ENCODE measurements at regions not wholly inside any gene's neighbourhood (a gene's known extent, or its start where the extent isn't known, plus 50 kb on each side); places are given as distances from the start of the nearest gene placed in this dataset.
A peak's percentile ranks its signal among the peaks of the same experiment; 100 is the strongest.
"Not testable (repeated sequence)": the region's sequence is repeated elsewhere in the genome, so short reads cannot be mapped to it uniquely, and the experiment has no call there.

DNA sequence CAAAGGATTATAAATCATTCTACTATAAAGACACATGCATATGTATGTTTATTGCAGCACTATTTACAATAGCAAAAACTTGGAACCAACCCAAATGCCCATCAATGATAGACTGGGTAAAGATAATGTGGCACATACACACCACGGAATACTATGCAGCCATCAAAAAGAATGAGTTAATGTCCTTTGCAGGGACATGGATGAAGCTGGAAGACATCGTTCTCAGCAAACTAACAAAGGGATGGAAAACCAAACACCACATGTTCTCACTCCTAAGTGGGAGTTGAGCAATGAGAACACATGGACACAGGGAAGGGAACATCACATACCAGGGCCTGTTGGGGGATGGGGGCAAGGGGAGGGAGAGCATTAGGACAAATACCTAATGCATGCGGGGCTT lies 133.2 kb downstream of the ATXN3L start:
- not testable (repeated sequence) for DNase-seq

DNA sequence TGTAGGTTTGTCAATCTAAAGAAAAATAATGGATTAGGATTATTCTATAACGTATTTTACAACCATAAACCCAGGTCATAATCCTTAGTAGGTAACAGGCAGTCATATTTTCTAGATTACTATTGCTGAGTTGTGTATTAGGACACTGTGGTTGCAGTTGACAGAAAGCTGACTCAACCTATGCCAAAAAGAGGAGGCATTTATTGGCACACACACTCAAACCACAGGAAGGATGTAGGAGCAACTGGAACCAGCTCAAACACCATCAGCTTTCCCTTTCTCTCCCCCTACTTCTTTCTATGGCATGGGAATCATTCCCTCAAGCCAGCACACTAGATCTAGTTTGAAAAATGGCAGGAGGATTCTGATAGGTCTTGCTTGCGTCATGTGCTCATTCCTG lies 136.4 kb upstream of the FAM9C start:
- DNase-seq, result no peak

DNA sequence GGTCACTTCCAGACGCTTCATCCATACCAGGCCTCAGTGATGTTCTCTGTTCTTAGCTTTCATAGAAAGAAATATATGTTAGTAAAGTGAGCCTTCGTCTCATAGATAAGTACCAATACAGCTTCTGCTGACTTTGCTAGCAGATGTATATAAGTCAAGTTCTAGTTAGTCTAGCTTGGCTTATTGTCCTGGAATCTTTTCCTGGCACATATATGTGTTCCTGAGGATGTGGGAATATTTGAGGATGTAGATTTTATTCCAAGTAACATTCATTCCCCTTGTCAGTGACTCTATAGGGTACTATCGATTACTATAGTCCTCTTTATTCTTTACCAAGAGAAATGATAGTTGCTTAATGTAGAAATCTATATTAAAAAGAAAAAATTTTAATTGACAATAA lies 135.2 kb upstream of the FAM9C start:
- no peak for DNase-seq

DNA sequence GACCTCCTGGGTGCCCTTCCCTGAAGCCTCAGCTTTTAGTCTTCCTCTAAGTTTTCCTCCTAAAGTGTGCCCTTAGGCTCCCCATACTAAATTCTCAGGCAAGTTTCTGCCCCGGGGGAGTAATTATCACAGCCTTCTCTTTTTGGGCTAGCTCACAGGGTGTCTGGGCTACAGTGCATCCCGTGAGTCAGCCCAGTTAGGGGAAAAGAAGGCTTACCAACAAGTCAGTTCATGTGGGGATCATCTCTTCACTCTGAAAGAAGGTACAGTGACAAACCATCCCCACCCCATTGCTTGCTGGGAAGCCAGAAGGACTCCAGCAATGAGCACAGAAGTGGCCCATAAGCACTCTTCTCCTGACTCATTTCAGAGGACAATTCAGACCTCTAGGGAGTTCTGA lies 134.7 kb upstream of the FAM9C start:
- no peak for DNase-seq

DNA sequence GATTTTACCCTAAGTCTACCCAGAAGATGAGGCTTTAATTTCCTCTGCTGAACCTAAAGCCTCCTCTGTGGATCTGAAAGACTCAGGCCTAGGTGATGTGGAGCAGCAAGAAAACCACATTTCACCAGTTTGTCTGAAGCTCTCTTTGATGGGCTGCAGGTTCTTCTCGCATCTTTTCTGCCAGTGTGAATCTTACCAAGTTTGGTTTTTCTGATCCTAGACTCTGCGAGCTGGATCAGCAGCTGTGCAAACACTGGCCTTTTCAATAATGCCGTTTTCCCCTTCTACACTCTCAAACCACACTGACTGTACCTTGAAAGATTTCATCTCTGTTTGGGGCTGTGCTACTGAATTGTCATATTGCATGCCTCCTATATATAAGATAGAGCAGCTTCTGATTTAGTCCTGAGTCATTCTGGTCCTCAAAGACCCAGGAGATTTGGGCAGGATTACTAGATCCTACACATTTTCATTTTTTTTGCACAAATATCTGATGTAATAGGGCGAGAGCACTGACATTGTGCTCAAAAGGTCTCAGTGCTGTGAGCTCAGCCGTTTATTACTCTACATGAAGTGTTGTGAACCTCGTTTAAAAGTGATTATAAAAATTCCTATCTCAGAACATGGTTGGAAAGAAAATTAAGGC lies 133.6 kb upstream of the FAM9C start:
- DNase-seq, result no peak

DNA sequence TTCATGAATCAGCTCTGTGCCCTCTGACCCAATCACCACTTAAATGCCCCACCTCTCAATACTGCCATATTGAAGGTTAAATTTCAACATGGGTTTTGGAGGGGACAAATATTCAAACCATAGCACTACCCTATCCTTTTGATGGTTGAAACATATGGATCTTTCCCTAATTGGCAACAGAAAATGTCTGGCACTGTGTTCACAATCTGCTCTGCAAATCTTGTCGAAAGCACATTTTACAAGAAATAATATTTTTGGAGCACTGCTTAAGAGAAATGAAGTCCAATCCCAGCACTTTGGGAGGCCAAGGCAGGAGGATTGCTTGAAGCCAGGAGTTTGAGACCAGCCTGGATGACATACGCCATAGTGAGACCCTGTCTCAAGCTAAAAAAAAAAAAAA lies 130.6 kb upstream of the FAM9C start:
- no peak for DNase-seq

DNA sequence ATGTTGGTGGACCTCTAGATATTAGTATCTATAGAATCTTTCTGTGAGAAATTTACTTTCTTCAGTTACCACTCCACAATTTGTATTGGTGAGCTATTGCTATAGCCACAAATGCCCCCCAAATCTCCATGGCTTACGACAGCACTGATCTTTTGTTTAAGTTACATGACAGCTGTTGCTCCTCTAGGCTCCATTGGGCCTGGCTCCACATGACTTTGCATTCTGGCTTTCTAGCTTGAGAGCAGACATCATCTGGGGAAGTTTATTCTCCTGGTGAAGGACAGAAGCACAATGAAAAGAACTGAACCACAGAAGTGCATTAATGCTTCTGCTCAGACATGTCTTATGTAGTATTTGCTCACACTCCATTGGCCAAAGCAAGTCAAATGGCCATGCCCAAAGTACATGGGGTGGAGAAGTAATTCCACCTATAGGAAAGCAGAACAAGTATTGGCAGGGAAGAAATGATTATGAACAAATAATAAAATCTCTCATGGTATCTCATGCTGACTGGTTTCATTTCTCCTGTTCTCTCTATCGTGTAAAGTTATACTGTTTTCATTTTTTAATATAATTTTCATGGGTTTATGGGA lies 126.6 kb upstream of the FAM9C start:
- DNase-seq, result no peak

DNA sequence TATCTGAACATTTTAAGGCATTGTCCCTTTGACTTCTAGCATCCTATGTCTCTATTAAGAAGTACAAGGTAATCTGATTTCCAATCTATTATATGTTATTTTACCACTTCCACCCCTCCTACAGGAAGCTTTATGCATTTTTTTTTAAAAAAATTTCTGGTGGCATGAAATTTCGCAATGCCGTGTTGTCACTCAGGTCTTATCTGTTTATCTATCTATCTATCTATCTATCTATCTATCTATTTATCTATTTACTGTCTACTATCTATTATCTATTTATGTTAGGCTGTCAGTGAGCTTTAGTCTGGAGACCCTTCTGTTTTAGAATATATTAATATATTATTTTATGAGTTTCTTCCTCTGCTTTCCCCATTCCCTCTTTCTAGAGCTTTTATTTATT lies 125.3 kb upstream of the FAM9C start:
- DNase-seq, result no peak

DNA sequence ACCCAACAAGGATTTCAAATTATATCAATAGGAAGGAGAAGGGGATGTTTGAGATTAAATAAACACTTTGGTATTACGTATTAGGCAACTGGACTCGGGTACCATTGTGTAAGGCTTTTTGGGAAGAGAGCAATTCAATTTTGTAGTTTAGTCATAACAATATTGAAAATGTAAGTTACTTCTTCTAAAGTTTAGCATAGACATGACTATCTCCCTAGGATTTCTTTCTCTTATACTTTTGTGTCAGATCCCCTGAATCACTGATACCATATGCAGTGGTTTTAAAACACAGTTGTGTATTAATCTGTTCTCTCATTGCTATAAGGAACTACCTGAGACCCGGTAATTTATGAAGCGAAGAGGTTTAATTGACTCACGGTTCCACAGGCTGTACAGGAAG lies 123.8 kb upstream of the FAM9C start:
- DNase-seq, result no peak

DNA sequence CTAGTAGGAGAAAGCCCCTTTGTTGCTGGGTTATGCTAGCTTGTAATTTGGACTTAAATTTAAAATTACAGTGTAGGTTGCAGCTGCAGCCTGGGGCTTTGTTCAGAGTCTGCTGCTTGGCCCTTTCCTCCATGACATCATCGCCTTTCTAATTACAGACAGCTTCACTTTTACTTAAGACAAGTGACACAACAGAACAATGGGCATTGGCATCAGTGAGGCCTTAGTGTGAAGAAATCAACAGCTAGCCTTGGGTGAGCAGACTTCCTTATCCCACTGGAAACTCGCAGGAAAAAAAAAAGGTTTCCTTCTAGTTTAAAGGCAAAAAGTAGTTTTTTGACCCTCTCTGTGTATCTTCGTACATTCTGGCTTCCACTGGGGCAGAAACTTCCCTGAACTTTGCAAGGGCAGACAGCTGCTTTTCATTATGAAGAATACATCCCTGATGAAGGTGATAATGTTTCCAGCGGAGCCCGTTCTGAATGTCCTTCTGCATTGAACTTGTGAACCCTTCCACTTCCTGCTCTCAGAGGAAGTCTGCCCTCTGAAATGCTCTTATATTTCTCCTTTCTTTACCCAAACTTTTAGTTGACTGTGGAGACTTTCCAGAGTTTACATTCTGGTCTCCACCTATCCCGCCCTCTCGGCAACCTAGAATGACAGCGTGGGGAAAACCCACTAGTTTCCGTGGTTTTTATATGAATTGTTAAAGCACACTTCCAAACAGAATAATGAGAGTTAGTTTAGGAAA lies 123.2 kb upstream of the FAM9C start:
- peak; percentile 76 for DNase-seq

DNA sequence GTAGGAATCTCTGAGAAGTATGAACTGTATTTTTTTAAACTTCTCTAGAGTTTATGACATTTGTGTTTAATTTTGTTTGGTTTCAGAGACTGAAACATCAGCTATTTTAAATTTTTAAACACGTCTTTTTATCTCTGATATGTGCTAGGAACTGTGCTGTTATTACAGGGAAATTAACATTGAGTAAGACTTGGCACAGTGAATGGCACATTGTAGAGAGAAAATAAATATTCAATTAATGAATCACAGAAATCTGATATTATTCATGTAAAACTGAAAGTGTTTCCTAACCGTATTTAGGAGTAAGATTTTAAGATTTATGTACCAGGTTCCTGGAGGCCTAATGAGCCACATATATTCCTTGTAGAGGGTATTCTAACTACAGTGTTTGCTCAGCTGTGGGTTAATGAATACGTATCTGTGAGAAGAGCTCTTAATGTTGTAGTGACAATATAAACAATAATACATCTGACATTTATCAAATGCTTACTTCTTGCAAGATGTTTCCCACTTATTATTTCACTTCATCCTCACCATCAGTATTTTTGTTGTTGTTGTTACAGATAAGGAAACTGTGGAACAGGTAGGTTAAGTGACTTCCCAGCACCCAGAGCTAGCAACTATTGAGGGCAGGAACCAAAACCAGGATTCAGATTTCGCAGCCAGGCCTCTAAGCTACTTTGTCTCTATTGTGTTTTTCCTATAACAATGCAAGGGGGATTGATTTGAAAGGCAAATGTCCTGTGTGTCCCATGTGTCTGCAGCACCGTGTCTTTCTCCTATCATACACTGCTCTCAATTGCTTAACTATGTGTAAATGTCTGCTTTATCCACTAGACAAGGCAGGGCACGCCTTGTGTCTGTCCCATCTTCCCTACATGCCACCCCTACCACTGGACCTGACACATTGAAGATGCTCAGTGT lies 121.1 kb upstream of the FAM9C start:
- no peak for DNase-seq

DNA sequence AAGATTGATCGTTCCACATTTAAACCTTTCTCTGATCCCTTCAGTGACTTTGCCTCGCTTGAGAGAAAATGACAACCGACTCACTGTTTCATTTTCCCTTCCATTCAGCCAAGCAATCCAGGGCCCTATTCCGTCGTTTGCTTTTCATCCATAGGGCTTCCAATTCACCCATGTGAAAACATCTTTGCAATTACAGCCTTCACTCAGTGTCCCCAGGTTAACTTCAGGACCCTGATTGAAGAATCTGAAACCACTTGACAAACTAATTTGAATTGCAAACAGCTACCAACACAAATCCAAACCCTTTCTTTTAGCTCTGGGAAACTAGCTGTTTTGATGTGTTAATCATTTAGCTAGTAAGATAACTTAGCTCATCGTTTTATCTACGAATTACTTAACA lies 120.2 kb upstream of the FAM9C start:
- no peak for DNase-seq

DNA sequence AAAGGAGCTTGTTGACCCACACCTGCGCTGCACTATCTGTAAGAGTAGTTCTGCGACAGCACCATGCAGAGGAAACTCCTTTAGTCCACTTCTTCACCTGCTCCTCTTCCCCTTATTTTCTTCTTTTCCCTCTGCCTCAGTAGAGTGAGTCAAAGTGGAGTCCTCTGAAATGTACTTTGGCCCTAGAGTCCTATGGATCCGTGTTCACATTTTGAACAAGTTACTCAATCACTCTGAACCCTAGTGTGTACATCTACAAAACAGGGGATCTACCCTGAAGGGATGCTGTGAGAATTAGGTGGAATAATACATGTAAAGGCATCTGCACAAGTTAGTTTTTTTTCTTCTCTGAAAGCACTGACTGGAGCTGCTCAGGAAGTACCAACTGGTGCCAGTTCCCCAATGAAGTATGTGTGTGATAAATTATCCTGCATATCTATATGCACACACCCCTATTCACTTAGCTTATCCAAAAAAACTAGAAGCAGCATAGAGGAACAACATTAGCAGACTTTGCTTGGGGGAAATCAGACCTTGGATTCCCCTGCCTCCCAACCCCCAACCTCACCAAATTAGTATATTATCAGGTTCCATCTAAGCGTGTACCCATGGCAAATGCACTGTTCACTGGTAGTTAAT lies 118.5 kb upstream of the FAM9C start:
- DNase-seq, result no peak

DNA sequence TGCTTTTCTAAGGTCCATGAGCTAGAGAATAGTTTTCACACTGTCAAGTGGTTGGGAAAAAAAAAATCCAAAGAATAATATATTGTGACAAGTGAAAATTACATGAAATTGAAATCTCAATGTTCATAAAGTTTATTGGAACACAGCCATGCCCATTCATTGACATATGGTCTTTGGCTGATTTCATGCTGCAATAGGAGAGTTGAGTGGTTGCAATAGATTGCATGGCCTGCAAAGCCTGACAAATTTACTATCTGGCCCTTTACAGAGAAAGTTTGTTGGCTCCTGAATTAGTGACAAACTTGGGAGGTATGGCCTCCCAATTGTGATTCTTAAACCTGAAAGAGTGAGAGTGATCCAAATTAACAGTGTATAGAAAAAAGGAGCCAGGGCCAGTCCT lies 115.5 kb upstream of the FAM9C start:
- DNase-seq, result no peak

DNA sequence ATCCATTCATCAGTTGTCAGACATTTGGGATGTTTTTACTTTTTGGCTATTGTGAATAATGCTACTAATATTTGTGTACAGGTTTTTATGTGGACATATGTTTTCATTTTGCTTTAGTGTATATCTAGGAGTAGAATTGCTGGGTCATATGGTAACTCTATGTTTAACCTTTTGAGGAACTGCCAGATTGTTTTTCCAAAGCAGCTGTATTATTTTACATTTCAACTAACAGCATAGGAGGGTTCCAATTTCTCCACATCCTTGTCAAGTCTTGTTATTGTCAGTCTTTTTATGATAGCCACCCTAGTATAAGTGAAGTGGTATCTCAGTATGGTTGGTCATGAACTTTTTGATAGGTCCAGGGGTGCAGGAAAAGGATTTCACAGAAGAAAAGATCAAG lies 114.5 kb upstream of the FAM9C start:
- DNase-seq, result no peak

DNA sequence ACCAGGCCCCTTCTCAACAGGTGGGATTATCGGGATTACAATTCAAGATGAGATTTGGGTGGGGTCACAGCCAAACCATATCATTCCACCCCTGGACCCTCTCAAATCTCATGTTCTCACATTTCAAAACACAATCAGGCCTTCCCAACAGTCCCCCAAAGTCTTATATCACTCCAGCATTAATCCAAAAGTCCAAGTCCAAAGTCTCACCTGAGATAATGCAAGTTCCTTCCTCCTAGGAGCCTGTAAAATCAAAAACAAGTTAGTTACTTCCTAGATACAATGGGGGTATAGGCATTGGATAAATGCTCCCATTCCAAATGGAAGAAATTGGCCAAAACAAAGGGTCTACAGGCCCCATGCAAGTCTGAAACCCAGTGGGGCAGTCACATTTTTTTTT lies 111.1 kb upstream of the FAM9C start:
- not testable (repeated sequence) for DNase-seq

DNA sequence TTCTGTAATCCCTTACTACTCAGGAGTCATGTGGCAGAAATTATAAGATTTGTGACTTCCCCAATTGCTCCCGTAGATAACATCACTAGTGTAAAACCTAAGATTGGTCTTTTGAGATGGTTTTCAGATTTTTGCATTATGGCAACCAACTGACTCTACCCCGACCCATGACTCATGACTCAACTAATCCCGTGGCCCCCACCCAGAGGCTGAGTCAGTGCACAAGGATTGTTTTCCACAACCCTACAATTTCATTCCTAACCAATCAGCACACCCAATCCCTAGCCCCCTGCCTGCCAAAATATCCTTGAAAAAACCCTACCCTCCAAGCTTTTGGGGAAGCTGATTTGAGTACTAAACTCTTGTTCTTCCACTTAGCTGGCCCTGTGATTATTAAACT lies 109.4 kb upstream of the FAM9C start:
- DNase-seq, result no peak

DNA sequence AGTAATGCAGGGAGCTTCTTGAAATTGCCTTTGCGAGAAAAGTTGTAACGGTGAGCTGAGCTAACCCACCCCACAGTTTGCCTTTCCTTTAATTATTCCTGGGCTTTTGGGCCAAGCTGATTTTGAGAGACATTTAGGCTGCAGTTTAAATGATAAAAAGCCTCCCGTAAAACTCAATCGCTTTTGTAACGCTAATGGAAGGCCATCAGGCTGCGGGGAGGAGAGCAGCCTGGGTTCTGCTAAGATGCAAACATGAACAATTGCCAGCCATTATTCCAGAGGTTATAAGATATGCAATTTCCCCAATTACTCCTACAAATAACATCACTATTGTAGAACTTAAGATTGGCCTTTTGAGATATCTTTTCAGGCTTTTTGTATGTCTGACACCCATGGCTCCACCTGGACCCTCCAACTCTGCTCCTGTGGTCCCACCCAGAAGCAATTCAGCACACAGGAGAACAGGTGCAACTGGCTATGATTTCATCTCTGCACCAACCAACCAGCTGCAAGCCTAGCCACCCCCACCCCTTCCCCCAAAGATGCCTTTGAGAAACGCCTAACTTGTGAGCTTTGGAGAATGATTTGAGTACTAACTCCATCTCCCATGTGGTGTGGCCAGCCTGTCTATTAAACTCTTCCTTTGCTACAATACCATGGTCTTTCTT lies 108.2 kb upstream of the FAM9C start:
- no peak for DNase-seq

DNA sequence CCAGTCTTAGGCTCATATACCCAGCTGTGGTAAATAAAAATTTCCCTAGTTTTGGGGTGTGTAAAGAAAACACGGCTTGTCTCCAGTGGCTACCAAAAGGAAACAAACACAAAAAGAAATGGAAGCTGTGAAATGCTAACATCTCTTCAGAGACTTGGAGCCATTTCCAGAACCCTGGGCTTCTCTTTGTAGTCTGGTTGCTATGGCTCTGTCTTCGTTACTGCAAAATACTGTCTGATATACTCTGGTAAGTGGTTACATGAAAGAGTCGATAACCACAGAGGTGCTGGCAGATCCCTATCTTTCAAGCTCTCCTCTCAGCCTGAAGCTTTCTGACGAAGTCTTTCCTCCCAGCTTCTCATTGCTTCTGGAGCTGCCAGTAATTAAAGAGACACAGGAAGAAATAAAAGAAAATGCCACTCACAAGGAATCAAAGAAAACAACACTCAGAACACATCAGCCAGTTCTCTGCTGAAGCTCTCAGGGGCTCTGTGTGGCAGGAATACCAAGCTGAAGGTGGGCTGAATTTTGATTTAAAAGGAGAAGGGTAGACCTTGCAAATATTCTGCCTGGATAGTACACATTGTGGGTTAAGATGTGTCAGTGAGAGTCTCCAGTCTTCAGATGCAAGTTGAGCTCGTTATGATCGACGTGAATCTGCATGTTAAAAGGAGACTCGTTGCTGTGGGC lies 107.6 kb upstream of the FAM9C start:
- peak; percentile 31 for DNase-seq

DNA sequence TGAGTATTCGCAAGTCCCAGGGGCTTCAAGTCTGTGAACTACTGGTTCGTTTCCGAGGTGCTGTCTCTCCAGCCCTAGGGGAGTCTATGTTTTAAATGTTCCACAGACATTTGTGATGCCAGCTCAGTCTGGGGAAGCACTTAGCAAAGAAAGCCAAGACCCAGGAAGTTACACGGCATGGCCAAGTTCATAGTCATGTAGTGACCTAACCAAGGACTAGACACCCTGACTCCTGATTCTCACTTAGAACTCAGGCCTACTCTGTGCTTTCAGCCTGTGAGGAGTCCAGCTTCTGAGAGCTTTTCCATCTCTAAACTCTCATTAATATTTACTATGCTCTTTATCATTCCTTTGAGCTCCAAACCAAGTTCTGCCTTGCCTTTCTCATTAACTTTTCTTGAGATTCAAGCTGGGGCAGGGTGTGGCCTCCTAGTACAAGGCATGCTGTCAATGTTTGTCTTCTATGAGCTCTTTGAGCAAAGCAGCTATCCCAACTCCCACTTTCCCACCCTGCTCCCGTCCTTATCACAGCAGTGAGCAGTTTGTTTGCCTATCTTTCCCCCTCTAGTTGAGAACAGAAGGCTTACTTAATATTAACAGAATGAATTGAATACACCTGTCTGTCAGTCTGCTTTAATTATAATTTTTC lies 105.4 kb upstream of the FAM9C start:
- no peak for DNase-seq

Measured in muscle of arm (tissue), 1 donor.